GM21423 (cell line): ENCODE measurements at regions not wholly inside any gene's neighbourhood (a gene's known extent, or its start where the extent isn't known, plus 50 kb on each side); places are given as distances from the start of the nearest gene placed in this dataset.

ENCODE experiments used
- ATAC-seq: cut with Tn5 transposase; IDR thresholded peaks from one replicate; pipeline ENCODE4 v1.9.1; 2021; ENCODE audit warnings: mild to moderate bottlenecking, moderate library complexity; ENCODE audit not compliant: unreplicated experiment

DNA sequence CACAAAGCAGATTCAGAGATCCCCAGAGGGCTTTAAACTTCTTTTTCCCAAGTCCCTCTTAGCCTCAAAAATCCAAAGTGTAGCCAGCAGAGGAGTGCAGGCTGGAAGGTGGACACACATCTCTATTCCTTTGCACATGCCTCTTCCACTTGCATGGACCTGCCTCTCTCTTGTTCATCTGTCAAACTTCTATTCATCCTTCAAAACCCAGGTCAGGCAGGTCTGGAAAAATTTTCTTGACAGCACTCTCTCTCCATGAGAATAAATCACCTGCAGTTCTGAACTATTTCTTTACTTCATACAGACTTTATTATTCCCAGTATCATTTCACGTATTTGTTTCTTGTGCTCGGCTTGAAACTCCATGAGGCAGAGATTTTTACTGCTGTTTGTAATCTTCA is 127.5 kb downstream of the SS18 start:
- no peak for ATAC-seq

- ATAC-seq = no peak
These were observed 128.2 kb downstream of the SS18 start for GRCh38 chr18:25962176-25962575.

GRCh38 chr18:25957017-25957416 is 133.4 kb downstream of the SS18 start:
- no peak for ATAC-seq

DNA sequence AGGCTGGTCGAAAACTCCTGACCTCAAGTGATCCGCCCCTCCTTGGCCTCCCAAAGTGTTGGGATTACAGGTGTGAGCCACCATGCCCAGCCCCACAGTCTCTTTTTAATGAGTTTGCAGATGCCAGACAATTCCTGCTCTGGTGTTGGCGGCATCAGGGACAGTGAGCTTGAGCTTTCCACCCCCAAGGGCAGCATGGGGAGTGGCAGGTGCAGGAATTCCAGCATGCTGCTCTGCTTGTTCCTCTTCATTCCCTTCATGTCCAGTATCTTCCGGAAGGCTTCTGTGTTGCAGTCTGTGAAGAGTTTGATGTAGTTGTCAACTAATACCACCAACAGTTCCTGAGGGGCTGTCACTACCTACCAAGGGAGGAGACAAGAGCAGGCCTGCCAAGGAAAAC is 137.3 kb downstream of the SS18 start:
- no peak for ATAC-seq

DNA sequence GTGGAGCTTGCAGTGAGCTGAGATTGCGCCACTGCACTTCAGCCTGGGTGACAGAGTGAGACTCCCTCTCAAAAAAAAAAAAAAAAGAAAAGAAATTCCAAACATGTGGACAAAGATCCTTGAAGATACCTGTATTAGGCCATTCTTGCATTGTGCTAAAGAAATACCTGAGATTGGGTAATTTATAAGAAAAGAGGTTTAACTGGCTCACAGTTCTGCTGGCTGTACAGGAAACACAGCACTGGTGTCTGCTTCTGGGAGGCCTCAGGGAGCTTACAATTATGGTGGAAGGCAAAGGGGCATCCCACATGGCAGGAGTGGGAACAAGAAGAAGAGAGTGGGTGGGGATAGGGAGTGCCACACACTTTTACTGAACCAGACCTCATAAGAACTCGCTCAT is 140.1 kb downstream of the SS18 start:
- ATAC-seq = no peak

- no peak for ATAC-seq
These were observed 143.9 kb downstream of the SS18 start for GRCh38 chr18:25946540-25946939.

DNA sequence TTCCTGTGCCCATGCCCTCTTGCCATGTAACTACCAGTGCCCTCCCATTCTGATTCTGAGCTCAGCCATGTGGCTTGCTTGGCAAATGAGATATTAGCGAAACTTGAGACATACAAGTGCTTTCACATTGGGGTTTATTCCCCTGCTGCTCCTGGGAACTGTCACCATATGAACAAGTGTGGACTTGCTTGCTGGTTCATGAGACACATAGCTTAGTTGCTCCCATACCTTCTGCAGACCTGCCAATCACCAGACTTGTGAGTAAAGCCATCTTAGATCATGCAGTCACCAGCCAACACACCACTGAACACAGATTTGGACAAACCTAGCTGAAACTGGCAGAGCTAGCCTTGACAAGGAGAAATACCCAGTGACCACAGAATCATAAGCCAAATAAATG is 155.1 kb downstream of the SS18 start:
- ATAC-seq = no peak

GRCh38 chr18:25931126-25931525 is 159.3 kb downstream of the SS18 start:
- ATAC-seq = no peak

DNA sequence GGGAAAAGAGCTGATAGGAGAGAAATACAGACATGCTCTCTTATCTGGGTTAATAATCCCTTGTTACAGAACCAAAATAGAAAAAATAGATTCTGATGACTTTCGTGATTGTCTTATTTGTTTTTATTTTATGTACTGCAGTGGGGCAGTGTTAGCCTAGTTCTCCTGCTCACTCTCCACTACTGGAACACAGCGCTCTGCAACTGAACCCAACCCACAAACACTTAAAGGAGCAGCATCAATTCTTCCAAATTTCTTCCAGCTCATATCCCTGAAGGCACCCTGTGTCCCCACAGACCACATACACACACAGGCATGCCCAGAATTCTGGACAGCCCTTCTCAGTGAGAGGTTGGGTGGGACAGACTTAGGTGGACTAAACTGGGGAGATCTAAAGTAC is 160.6 kb downstream of the SS18 start:
- no peak for ATAC-seq

DNA sequence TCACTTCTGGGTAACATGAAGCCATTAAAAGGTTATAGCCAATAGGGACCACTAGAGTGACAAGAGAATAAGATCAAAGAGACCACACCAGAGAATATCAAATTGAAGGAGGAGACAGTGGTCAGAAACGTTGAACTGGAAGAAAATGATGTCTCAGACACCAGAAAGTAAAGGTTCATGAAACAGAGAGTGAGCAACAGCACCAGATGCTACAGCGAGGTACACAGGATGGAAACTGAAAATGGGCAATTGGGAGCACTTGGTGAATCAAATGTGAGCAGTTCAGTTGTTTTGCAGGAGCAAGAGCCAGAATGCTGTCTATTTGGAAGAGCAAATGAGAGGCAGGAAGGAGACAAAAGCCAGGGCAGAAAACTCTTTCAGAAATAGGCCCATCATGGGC is 162.6 kb downstream of the SS18 start:
- no peak for ATAC-seq

- no peak for ATAC-seq
These were observed 167.2 kb downstream of the SS18 start for GRCh38 chr18:25923193-25923592.

GRCh38 chr18:25921677-25922421 is 168.6 kb downstream of the SS18 start:
- ATAC-seq = peak; percentile 60

DNA sequence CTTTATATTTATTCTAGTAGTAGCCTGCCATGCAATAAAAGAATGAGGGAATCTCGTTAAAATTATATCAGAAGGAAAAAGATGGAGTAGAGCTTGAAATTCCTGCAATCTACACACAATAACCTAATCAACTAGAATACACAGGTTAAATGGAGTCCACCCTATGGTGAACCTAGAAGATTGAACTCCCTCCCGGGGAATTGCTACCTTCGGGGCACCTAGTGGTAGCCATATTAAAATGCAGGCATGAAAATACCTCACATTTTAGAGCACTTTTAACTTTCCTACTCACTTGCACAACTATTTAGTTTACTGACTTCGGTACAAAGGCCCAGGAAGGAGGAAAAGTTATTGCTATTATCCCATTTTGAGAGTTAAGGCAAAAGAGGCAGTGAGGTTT is 174.5 kb downstream of the SS18 start:
- no peak for ATAC-seq

GRCh38 chr18:25898965-25899364 is 191.4 kb downstream of the SS18 start:
- ATAC-seq = no peak

GRCh38 chr18:25896956-25897355 is 193.5 kb downstream of the SS18 start:
- no peak for ATAC-seq

DNA sequence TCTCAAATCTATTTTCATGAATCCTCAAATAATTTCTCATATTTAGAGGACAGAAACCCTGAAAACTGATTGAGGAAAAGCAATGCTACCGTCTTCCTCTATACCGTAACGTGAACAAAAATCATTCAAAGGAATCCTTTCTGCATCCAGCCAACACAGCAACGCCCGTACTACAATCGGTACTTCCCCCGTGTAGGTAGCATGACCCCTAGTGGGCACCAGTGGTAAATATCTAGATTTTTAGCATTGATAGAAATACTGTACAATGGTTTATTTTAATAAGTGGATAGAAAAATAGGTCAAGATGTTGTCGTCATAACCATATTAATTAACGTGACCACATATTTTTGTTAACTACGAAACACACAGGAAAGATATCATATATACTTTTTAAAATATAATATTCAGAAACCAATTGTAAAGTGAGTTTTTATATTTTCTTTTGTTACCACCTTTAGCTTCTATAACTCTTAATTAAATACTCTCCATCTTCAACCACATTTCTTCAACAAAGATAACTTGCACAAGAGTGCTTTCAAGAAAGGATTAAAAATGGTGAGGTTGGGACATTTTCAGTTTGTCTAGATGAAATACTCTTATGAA is 194.1 kb downstream of the SS18 start:
- ATAC-seq = peak; percentile 81

GRCh38 chr18:25895518-25895917 is 194.9 kb downstream of the SS18 start:
- ATAC-seq = no peak

DNA sequence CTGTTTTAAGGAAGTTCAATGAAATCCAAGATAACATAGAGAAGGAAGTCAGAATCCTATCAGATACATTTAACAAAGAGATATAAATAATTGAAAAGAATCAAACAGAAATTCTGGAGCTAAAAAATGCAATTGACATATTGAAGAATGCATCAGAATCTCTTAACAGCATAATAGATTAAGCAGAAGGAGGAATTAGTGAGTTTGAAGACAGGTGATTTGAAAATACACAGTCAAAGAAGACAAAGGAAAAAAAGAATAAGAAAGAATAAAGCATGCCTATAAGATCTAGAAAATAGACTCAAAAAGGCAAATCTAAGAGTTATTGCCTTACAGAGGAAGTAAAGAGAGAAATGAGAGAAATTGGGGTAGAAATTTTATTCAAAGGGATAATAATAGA is 204.1 kb downstream of the SS18 start:
- no peak for ATAC-seq

- no peak for ATAC-seq
These were observed 207.3 kb downstream of the SS18 start for GRCh38 chr18:25883091-25883490.

DNA sequence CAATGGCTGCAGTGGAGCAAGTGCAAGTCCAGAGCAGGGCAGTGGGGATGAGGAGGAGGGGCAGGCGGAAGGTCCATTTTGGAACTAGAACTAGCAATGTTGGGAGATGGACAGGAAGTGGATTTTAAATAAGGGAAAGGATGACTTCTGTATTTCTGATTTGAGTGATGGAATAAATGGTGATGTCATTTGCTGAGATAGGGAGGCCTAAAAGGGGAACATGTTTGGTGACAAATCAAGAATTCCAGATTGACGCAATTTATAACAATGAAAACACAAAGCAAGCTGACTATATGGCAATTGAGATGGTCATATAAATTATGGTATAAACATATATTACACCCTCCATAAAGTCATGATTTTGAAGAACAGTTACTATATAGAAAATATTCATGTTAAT is 209.3 kb downstream of the SS18 start:
- ATAC-seq = no peak

DNA sequence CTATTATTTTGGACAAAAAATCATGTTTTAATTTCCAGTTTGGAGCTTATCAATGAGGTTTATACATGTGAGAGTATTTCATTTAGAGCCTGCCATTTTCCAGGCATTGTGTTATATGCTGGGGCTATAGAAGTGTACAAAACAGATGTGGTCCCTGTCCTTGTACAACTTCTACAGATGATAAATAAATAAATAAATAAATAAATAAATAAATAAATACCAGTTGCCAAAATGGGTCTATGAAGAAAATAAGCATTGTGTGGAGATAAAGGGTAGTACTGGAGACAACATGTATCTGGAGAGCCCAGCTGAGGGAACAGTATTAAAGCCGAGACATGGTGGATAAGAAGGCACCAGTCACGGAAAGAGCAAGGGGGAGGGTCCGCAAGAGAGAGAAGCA is 210.0 kb downstream of the SS18 start:
- no peak for ATAC-seq

DNA sequence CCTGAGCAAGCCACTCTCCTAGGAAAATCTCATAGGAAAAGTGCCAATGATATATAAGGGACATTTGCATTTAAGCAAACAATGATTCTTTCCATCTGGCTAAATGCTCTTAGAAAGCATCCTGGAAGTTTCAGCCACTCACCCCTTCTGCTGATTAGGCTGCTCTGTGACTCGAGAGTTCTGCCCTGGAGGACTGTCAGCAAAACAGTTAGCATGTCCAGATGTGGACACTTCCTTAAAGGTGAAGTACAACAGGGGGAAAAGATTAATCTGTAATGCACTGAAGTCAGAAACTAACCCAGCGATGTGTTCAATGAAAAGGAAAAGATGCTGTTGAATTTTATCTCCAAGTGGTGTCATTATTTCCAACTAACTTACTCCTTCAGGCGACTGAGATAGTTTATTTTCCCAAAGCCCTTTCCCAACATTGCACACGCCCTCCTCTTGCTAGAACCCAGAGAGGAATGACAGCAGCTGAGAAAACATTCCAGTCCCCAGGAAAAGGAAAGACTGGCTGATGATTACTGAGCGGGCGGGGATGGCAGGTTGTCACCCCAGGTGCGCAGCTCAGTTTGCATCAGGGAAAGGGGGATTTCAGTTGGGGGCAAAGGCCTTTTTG is 214.0 kb downstream of the SS18 start:
- no peak for ATAC-seq
